Fibroblast of upper back skin (primary cell): ENCODE measurements at regions not wholly inside any gene's neighbourhood (a gene's known extent, or its start where the extent isn't known, plus 50 kb on each side); places are given as distances from the start of the nearest gene placed in this dataset.

ENCODE experiments used
- DNase-seq: peaks from one replicate; pipeline ENCODE4 v3.0.0-alpha.2; 2013

DNA sequence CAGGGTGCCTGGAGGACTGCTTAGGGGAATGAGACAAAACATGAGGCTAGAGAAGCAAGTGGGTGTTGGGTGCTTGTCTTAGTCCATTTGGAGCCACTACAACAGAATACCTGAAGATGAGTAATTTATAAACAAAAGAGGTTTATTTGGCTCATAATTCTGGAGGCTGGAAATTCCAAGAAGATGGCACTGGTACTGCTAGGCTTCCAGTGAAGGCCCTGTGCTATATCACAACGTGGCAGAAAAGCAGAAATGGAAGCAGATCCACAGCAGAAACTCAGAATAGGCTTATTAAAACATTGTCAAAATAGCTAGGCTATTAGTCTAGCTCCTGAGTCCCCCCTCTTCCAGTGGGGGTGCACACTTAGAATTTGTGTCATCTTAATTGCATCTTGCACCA, 701.7 kb downstream of the RWDD3 start:
- no peak for DNase-seq

GRCh38 chr1:95941121-95941798, 707.2 kb downstream of the RWDD3 start:
- DNase-seq, result no peak

GRCh38 chr1:95948023-95948422, 714.0 kb downstream of the RWDD3 start:
- no peak for DNase-seq

DNA sequence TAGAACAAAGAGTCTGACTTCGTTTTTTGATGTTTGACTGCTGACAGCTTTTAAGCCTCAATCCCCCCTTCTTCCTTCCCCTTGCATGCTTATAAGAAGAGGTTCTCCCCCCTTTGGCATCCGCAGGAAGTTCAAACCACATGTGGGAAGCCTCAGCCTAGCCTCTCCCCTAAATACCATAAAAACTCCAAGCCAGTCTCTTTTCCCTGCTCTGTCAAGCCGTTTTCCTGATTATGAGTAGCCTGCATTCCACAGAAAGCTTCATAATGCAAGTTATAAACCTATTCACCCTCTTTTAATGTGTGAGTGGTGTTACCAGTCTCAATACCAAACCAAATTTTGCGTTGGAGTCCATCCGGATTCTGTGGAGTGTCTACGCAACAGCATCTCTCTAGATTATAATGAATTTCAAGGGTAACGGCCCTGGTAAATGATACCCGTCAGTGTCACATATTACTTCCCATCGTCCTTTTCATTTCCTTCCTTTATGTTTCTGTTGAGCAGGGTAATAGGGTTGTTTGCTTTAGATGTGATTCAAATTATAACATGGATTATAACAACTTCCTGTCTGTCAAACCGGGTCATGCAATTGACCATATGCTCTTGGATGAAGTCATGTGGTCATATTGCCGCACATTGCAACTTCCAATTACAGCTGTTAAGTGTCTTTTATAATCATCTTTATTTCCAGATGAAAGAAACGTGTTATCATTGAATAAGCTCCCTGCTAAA, 717.5 kb downstream of the RWDD3 start:
- DNase-seq, result peak; percentile 40

DNA sequence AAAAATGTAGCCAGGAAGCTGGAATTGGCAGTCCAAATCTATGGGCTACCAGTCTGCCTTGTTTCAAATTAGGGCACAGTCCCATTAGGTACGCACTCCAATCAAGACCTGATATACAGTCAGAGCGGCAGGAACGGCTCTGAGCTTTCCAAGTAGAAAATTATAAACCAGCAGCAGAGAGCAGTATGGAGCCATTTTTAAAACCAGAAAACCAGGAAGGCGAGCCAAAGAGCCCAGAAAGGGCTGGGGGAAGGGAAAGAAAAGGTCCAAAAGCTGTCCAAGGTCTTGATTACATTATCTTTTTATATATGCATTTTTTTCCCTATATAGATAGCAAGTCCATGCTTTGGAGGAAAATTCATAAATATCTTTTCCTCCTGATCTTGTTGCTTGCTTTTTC, 719.0 kb downstream of the RWDD3 start:
- peak; percentile 22 for DNase-seq

DNA sequence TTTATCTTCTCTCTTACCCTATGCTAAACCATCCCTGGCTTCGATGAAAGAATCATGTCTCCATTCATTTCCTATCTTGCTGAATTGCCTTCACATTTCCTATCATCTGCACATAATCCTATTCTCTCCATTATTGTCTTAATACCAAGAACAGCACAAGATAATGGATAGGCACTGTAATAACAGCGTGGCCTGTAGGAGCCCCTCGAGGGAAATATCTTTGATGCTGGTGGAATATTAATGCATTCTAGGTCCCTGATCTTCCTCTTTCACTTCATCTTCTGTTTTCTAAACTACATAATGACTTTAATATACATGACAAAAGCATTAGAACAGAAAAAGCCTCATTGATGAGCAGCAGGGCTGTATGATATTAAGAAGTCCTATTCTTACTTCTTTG, 720.6 kb downstream of the RWDD3 start:
- DNase-seq, result no peak

- no peak for DNase-seq
Measured at GRCh38 chr1:95956215-95956614, 722.2 kb downstream of the RWDD3 start.

GRCh38 chr1:95957748-95958147, 723.7 kb downstream of the RWDD3 start:
- DNase-seq, result peak; percentile 16

DNA sequence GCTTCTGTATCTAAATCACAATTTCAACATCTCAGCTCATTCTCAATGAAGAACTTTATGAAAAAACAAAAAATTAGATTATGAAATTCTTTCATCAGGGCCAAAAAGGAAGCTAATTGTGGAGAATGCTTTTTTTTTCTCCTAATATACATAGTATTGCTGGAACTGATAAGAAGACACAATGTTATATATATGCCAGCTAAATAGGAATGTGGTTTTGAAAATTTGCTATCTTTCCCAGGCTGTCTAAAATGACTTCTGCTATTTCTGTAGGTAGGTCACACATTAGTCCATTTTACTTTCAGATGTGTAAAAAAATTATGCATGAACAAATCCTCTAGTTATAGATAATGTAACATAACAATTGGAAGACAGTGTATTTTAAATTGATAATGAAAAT, 732.9 kb downstream of the RWDD3 start:
- no peak for DNase-seq

DNA sequence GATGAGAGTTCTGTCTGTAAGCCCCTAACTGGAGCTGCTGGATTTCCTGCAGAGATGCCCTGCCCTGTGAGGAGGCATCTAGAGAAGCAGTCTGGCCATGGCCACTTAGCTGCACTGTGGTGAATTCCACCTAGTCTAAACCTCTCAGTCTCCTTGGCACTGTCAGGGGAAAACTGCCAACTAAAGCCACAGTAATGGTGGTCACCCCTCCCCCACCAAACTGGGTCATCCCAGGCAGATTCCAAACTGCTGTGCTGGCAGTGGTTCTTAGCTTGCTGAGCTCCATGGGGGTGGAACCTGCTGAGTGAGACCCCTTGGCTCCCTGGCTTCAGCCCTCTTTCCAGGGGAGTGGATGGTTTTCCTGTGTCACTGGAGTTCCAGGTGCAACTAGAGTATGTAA, 740.6 kb downstream of the RWDD3 start:
- peak; percentile 74 for DNase-seq

- no peak for DNase-seq
Measured at GRCh38 chr1:95982711-95983110, 738.9 kb upstream of the PTBP2 start.

GRCh38 chr1:95983831-95984230, 737.8 kb upstream of the PTBP2 start:
- DNase-seq, result no peak

- no peak for DNase-seq
Measured at GRCh38 chr1:95984798-95985374, 736.7 kb upstream of the PTBP2 start.

- DNase-seq, result no peak
Measured at GRCh38 chr1:95990033-95990432, 731.6 kb upstream of the PTBP2 start.

DNA sequence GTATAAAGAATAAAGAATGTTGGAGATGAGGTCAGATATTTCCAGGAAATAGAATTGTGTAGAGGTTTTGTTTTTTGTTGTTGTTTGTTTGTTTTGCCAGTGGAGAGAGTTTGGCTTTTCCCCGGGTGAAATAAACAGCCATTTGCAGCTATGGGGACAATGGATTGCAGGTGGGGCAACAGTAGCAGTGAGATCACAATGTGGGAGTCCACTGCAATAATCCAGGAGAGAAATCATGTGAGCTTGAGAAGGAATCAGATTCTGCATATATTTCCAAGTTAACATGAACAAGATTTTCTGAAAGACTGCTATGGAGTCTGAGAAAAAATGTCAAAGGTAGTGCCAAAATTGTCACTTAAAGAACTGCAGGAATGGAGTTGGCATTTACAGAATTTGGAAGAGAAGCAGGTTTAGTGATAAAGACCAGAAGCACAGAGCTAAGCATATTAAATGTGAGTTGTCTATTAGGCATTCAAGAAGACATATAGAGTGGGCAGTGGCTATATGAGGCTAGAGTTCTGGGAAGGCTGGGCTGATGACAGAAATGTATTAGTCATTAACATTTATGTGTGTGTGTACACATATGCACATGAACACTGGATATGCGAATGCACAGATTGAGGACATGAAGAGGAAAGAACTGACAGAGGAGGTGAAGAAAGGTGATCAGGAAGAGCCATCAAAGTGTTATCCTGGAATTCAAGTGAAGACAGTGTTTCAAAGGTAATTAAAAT, 729.6 kb upstream of the PTBP2 start:
- DNase-seq, result peak; percentile 6

DNA sequence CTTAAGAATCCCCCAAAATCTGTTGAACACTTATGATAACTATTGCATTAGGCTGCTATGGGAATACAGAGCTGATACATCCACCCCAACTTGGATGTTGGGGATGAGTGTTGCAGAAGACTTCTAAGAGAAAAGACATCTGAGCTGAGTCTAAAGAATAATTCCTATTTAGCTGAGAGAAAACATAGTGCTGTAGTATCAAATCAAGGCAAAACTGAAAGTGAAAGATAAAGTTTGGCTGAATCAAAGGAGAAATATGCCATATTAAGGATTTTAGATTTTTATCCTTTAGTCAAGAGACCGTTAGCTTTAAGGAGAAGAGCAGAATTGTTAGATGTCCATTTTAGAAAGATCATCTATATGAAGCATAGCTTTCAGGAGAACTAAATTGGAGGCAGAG, 726.9 kb upstream of the PTBP2 start:
- DNase-seq, result no peak

GRCh38 chr1:96002201-96002600, 719.4 kb upstream of the PTBP2 start:
- no peak for DNase-seq

- no peak for DNase-seq
Measured at GRCh38 chr1:96002969-96003964, 718.3 kb upstream of the PTBP2 start.

GRCh38 chr1:96009831-96010434, 711.7 kb upstream of the PTBP2 start:
- no peak for DNase-seq

DNA sequence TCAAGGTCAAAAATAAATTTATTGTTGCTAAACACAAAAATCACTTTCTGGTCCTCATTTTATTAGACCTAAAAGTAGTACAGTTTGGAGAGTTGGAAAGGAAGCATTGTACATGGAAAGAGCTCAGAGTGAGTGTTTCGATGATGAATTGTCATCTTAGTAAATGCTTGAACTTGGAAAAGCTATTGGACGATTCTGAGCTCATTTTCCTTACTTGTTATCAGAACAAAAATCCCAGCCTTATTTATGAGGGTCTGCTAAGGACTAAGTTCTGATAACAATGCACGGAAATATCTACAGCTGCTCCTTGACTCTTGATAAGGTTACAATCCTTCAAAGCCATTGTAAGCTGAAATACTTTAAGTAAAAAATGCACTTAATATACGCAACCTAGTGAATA, 710.0 kb upstream of the PTBP2 start:
- DNase-seq, result no peak

GRCh38 chr1:96016219-96016618, 705.4 kb upstream of the PTBP2 start:
- no peak for DNase-seq

DNA sequence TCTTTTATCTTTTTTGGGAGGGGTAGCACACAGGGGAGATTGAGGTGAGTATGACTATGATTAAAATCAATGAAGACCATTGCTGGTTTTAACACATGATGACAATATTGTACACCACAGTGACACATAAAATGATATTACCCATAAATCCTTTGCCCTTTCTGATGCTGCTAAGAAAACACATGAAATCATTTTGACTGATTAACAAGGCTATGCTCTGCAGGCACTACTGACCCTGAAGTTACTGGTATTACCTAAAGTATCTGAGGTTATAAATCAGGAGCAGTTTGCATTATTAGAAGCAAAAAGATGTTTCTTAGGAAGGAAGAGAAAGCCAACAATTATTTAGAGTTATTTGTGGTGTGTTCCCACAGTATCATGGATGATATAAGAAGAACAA, 701.2 kb upstream of the PTBP2 start:
- no peak for DNase-seq
